ENCODE measurements at regions not wholly inside any gene's neighbourhood (a gene's known extent, or its start where the extent isn't known, plus 50 kb on each side); places are given as distances from the start of the nearest gene placed in this dataset.

- TF ChIP-seq REST (tag by site-specific recombination; IDR thresholded peaks at IDR 0.05) (no peak), ZBTB10 (tag by site-specific recombination; IDR thresholded peaks at IDR 0.05) (no peak), ZNF292 (tag by site-specific recombination; IDR thresholded peaks at IDR 0.05; ENCODE audit: borderline replicate concordance, low read depth) (no peak), ZNF513 (tag by site-specific recombination; IDR thresholded peaks at IDR 0.05) (no peak), ZXDB (tag by site-specific recombination; IDR thresholded peaks at IDR 0.05) (no peak), ZNF747 (tag by site-specific recombination; IDR thresholded peaks at IDR 0.05) (no peak), ZNF311 (tag by site-specific recombination; IDR thresholded peaks at IDR 0.05; ENCODE audit: borderline replicate concordance) (no peak), ZSCAN4 (tag by site-specific recombination; IDR thresholded peaks at IDR 0.05) (no peak)
These were observed 202.1 kb upstream of the PLXNA2 start (continued) for GRCh38 chr1:208446271-208446691.

GRCh38 chr1:208448425-208448824, 204.2 kb upstream of the PLXNA2 start:
- ChIA-PET CTCF (interaction anchor here (0.7 to 1.4 kb wide), 2 partner anchors 48 to 427 kb away, joined by 3 to 4 read pairs; no protein-coding TSS in a partner anchor), POLR2A (no interaction called here)
- H3K27ac ChIP-seq (ENCODE audit: extremely low read depth, low read depth, low read length), result no peak overlapping the region
- no peaks in the 10 kb centered on the region for H3K36me3 ChIP-seq (ENCODE audit: control insufficient read depth in 2 of 2, insufficient read depth in 1 of 2, low read length in 2 of 2)
- H3K4me3 ChIP-seq (ENCODE audit: low read depth, low read length), result no peak overlapping the region
- H3K4me1 ChIP-seq (ENCODE audit: control insufficient read depth, insufficient read depth, low read length), result no peaks in the 10 kb centered on the region
- no peaks in the 10 kb centered on the region for H3K9me3 ChIP-seq (ENCODE audit: control insufficient read depth, insufficient read depth, low read depth, low read length)
- TF ChIP-seq ZNF433 (tag by site-specific recombination; IDR thresholded peaks at IDR 0.05; ENCODE audit: low read depth), result no peak

- POLR2A ChIA-PET, result no interaction called here
- Histone ChIP-seq H3K36me3 (ENCODE audit: control insufficient read depth in 2 of 2, insufficient read depth in 1 of 2, low read length in 2 of 2) (no peaks in the 10 kb centered on the region), H3K4me1 (ENCODE audit: control insufficient read depth, insufficient read depth, low read length) (no peaks in the 10 kb centered on the region), H3K9me3 (ENCODE audit: control insufficient read depth, insufficient read depth, low read depth, low read length) (no peaks in the 10 kb centered on the region), H3K27ac (ENCODE audit: extremely low read depth, low read depth, low read length) (no peak overlapping the region), H3K4me3 (ENCODE audit: low read depth, low read length) (no peak overlapping the region)
- CTCF ChIA-PET, result no interaction called here
- TF ChIP-seq HOXD13 (CRISPR knock-in tag; IDR thresholded peaks at IDR 0.05; ENCODE audit: borderline replicate concordance) (no peak), MZF1 (tag by site-specific recombination; IDR thresholded peaks at IDR 0.05; ENCODE audit: borderline replicate concordance) (no peak), IKZF3 (tag by site-specific recombination; IDR thresholded peaks at IDR 0.05) (no peak), BCL11B (tag by site-specific recombination; IDR thresholded peaks at IDR 0.05; ENCODE audit: low read depth) (no peak), EGR2 (tag by site-specific recombination; IDR thresholded peaks at IDR 0.05; ENCODE audit: low read depth) (no peak), ZFHX2 (tag by site-specific recombination; conservative IDR thresholded peaks at IDR 0.05) (no peak), INSM2 (tag by site-specific recombination; IDR thresholded peaks at IDR 0.05) (no peak), ZNF169 (tag by site-specific recombination; IDR thresholded peaks at IDR 0.05) (no peak), ZNF747 (tag by site-specific recombination; IDR thresholded peaks at IDR 0.05) (no peak), ZNF449 (tag by site-specific recombination; IDR thresholded peaks at IDR 0.05) (no peak), ZNF514 (tag by site-specific recombination; IDR thresholded peaks at IDR 0.05) (no peak)
These were observed 205.8 kb upstream of the PLXNA2 start for GRCh38 chr1:208449951-208450350.
